CD4-positive, alpha-beta T cell treated with Interleukin-17A for 1 hour (primary cell): ENCODE measurements at regions not wholly inside any gene's neighbourhood (a gene's known extent, or its start where the extent isn't known, plus 50 kb on each side); places are given as distances from the start of the nearest gene placed in this dataset.

Source experiments
- DNase-seq: peaks from one replicate; pipeline ENCODE4 v3.0.0-alpha.2; 2020

- peak; percentile 18 for DNase-seq
These were observed 229.9 kb upstream of the AMELY start for GRCh38 chrY:7141477-7141876.
